Endothelial cell of umbilical vein (primary cell): ENCODE measurements at regions not wholly inside any gene's neighbourhood (a gene's known extent, or its start where the extent isn't known, plus 50 kb on each side); places are given as distances from the start of the nearest gene placed in this dataset.

Experiments
- BruUV-seq: library from RNA; stranded (reverse); fragments of 400-500 nt; replicated peaks from 2 replicates; lab custom pipeline; 2021; lab: Mats Ljungman, UMichigan
- CTCF ChIA-PET: fragments of 300-600, 350-600 bp; sonication (Branson Sonifier 250); formaldehyde crosslinking; loops from one replicate; lab custom pipeline; 2021; ENCODE audit warnings: antibody characterized with exemption, inconsistent platforms; lab: Charles Lee
- POLR2A ChIA-PET: fragments of 300-600, 350-600 bp; sonication (Branson Sonifier 250); formaldehyde crosslinking; loops from one replicate; lab custom pipeline; 2021; ENCODE audit warnings: antibody characterized with exemption, inconsistent platforms; lab: Charles Lee
- DNase-seq: peaks from one replicate; pipeline ENCODE4 v3.0.0-alpha.2; 2011; ENCODE audit warnings: low read depth, low spot score
- FAIRE-seq: peaks from 2 replicates; lab custom pipeline; 2011; peaks lifted over from hg19 to GRCh38; lab: Jason Lieb, UNC
- H2AFZ ChIP-seq: 2 replicates; pipeline ENCODE4 v1.6.0; 2012; ENCODE audit warnings: low read depth, low read length, control low read depth, inconsistent platforms
- H3K27ac ChIP-seq: 2 replicates; pipeline ENCODE4 v1.5.1; 2011; ENCODE audit warnings: low read depth, mild to moderate bottlenecking, control low read depth, low read length, moderate library complexity; ENCODE audit not compliant: insufficient read depth
- H3K27me3 ChIP-seq, 2 experiments: 2 replicates each; pipeline versions ENCODE4 v1.6.0 to v1.6.1; 2011; ENCODE audit warnings: low read length in 2 of 2, mixed read lengths in 1 of 2; ENCODE audit not compliant: control insufficient read depth in 2 of 2, insufficient read depth in 2 of 2
- H3K36me3 ChIP-seq, 2 experiments: 2 replicates in 1 of 2; 3 replicates in 1 of 2; pipeline ENCODE4 v1.5.1; 2011; ENCODE audit warnings: low read length in 2 of 2, mild to moderate bottlenecking in 1 of 2, moderate library complexity in 1 of 2; ENCODE audit not compliant: control insufficient read depth in 2 of 2, insufficient read depth in 2 of 2; ENCODE audit errors: extremely low read depth in 1 of 2
- H3K4me1 ChIP-seq: 3 replicates; pipeline ENCODE4 v1.5.1; 2011; ENCODE audit warnings: mild to moderate bottlenecking, low read length; ENCODE audit not compliant: control insufficient read depth, insufficient read depth; ENCODE audit errors: extremely low read depth
- H3K4me2 ChIP-seq: 2 replicates; pipeline ENCODE4 v1.6.1; 2011; ENCODE audit warnings: low read length, control low read depth, mixed read lengths; ENCODE audit not compliant: insufficient read depth
- H3K4me3 ChIP-seq, 3 experiments: fragments of 200-600 bp in 1 of 3; sonication (generic), shearing (Covaris generic) in 1 of 3; replicated peaks in 1 of 3; 2 replicates each; pipeline ENCODE4 v1.5.1; 2011 to 2016; ENCODE audit warnings: control low read depth in 3 of 3, low read length in 3 of 3, mild to moderate bottlenecking in 2 of 3, inconsistent platforms in 1 of 3, low read depth in 1 of 3, moderate library complexity in 1 of 3; ENCODE audit not compliant: insufficient read depth in 1 of 3
- H3K79me2 ChIP-seq: 2 replicates; pipeline ENCODE4 v1.6.0; 2012; ENCODE audit warnings: low read length, inconsistent platforms; ENCODE audit not compliant: control insufficient read depth, insufficient read depth
- H3K9ac ChIP-seq: replicated peaks from 2 replicates; pipeline ENCODE3; 2011; ENCODE audit warnings: low read length, control low read depth; ENCODE audit not compliant: insufficient read depth; ENCODE audit errors: extremely low read depth
- H3K9me1 ChIP-seq: replicated peaks from 3 replicates; pipeline ENCODE4 v1.6.0; 2011; ENCODE audit warnings: mild to moderate bottlenecking, low read length; ENCODE audit not compliant: control insufficient read depth, insufficient read depth; ENCODE audit errors: extremely low read depth
- H3K9me3 ChIP-seq: replicated peaks from 2 replicates; pipeline ENCODE4 v1.5.1; 2012; ENCODE audit warnings: low read length, inconsistent platforms; ENCODE audit not compliant: control insufficient read depth, insufficient read depth
- H4K20me1 ChIP-seq: replicated peaks from 2 replicates; pipeline ENCODE3; 2011; ENCODE audit warnings: mild to moderate bottlenecking, low read length; ENCODE audit not compliant: control insufficient read depth, insufficient read depth; ENCODE audit errors: extremely low read depth
- EZH2 ChIP-seq: IDR thresholded peaks from 2 replicates; pipeline ENCODE4 v1.6.1; 2012; ENCODE audit warnings: borderline replicate concordance, low read depth, mild to moderate bottlenecking, moderate library complexity, low read length, inconsistent platforms; ENCODE audit not compliant: severe bottlenecking
- FOS ChIP-seq: IDR thresholded peaks from 2 replicates; pipeline ENCODE4 v1.6.1; 2011; ENCODE audit warnings: mild to moderate bottlenecking, low read length, moderate library complexity, borderline replicate concordance; ENCODE audit not compliant: insufficient read depth
- JUN ChIP-seq: IDR thresholded peaks from 2 replicates; pipeline ENCODE4 v1.6.1; 2011; ENCODE audit warnings: borderline replicate concordance, low read depth; ENCODE audit not compliant: insufficient read length, insufficient read depth
- MYC ChIP-seq: IDR thresholded peaks from one replicate; pipeline ENCODE4 v1.6.1; 2011; ENCODE audit warnings: mild to moderate bottlenecking, low read depth, low read length
- POLR2A ChIP-seq: IDR thresholded peaks from 2 replicates; pipeline ENCODE4 v1.6.1; 2012; ENCODE audit warnings: low read depth, mild to moderate bottlenecking, control low read depth, low read length
- POLR2AphosphoS5 ChIP-seq: IDR thresholded peaks from 2 replicates; pipeline ENCODE4 v1.6.1; 2012; ENCODE audit warnings: low read depth, mild to moderate bottlenecking, control low read depth, low read length, moderate library complexity; ENCODE audit not compliant: insufficient read depth
- dilution Hi-C: fragments of 300-500 bp; cut with MboI; formaldehyde crosslinking; loops from one replicate; pipeline ENCODE4 v1.15.0; 2019; ENCODE audit warnings: low sequenced_read_pairs; ENCODE audit not compliant: extremely low pct_ligation_motif_present
- intact Hi-C: fragments of 100-400 bp; cut with micrococcal nuclease; formaldehyde crosslinking; loops from one replicate; pipeline ENCODE4 v1.10.0; 2022
- TF ChIP-seq, protein P1 (sequence below): IDR thresholded peaks from 2 replicates; pipeline ENCODE4 v1.6.1; 2011; ENCODE audit not compliant: insufficient read depth, insufficient read length
- TF ChIP-seq, protein P2 (sequence below), 2 donors: IDR thresholded peaks; 1 replicate in 1 of 2; 2 replicates in 1 of 2; pipeline ENCODE4 v1.5.1; 2011; ENCODE audit warnings: low read length in 2 of 2, mild to moderate bottlenecking in 2 of 2, moderate library complexity in 2 of 2, control low read depth in 1 of 2, inconsistent platforms in 1 of 2, low read depth in 1 of 2; ENCODE audit not compliant: insufficient read depth in 1 of 2; ENCODE audit errors: extremely low read depth in 1 of 2

DNA sequence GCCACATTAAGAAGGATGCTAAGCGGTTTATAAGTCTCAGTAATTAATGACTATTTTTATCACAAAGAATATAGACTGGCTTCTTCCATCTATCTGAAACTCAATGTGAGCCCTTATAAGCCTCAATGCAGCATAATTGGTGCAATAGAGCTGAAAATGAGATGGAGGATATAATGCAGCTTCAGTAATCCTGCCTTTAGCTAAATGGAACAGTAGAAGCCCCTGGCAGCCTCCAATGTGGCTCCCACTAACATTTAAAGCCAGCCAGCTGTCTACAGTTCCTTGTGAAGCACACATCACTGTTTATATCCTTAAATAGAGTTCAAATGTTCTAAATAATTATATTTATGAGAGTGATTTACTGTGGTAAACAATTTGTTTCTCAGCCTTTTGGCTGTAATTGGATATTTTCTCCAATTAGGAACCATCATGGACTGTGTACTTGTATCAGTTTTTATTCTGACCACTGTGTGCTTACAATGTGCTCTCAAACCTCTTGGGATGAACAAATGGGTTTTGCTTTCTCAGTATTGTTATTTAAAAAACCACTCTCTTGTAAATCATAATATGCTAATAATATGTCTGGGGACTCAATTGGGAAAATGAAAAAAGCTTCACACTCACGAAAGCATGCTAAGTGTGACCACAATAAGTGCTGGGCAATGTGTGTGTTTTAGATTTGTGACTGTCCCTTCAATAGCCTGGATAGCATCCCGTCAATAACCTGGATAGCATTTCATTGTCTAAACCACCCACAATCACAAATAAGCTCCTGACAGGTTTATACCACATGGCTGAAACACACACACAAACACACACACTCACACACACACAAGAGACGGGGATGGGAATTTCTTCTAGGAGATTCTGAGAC, 366.6 kb downstream of the GBE1 start:
- no TSS peak for BruUV-seq
- Histone ChIP-seq H3K4me2 (no peak overlapping the region), H3K36me3 (no peaks in the 10 kb centered on the region), H3K27me3 (no peaks in the 10 kb centered on the region), H3K79me2 (no peaks in the 10 kb centered on the region), H3K4me3 (no peak overlapping the region), H3K9ac (no peak overlapping the region), H2AFZ (no peak overlapping the region), H3K4me1 (no peaks in the 10 kb centered on the region), H3K9me1 (no peaks in the 10 kb centered on the region), H4K20me1 (no peaks in the 10 kb centered on the region), H3K9me3 (no peaks in the 10 kb centered on the region), H3K27ac (no peak overlapping the region)
- CTCF ChIA-PET = interaction anchor here (0.8 to 1.4 kb wide), 3 partner anchors 13 to 52 kb away, joined by 3 to 4 read pairs (median 3); no protein-coding TSS in a partner anchor
- dilution Hi-C loops (no loop called here), intact Hi-C loops (no loop called here)
- no peak for DNase-seq
- FAIRE-seq = no peak
- no peak for TF ChIP-seq JUN
- TF ChIP-seq, protein P1, sequence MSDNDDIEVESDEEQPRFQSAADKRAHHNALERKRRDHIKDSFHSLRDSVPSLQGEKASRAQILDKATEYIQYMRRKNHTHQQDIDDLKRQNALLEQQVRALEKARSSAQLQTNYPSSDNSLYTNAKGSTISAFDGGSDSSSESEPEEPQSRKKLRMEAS = no peak
- no peak for TF ChIP-seq EZH2
- no peak for TF ChIP-seq POLR2A
- no peak for TF ChIP-seq MYC
- no peak for TF ChIP-seq POLR2AphosphoS5
- TF ChIP-seq, protein P2, sequence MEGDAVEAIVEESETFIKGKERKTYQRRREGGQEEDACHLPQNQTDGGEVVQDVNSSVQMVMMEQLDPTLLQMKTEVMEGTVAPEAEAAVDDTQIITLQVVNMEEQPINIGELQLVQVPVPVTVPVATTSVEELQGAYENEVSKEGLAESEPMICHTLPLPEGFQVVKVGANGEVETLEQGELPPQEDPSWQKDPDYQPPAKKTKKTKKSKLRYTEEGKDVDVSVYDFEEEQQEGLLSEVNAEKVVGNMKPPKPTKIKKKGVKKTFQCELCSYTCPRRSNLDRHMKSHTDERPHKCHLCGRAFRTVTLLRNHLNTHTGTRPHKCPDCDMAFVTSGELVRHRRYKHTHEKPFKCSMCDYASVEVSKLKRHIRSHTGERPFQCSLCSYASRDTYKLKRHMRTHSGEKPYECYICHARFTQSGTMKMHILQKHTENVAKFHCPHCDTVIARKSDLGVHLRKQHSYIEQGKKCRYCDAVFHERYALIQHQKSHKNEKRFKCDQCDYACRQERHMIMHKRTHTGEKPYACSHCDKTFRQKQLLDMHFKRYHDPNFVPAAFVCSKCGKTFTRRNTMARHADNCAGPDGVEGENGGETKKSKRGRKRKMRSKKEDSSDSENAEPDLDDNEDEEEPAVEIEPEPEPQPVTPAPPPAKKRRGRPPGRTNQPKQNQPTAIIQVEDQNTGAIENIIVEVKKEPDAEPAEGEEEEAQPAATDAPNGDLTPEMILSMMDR (IDR thresholded peaks at IDR 0.05; ENCODE audit: extremely low read depth in 1 of 2, insufficient read depth in 1 of 2, low read depth in 1 of 2, low read length in 2 of 2) = no peak
- TF ChIP-seq FOS = no peak
- POLR2A ChIA-PET = no interaction called here
